BJ (cell line): ENCODE measurements at regions not wholly inside any gene's neighbourhood (a gene's known extent, or its start where the extent isn't known, plus 50 kb on each side); places are given as distances from the start of the nearest gene placed in this dataset.
A peak's percentile ranks its signal among the peaks of the same experiment; 100 is the strongest.

Experiments
- CTCF ChIA-PET: fragments of 350-600 bp; formaldehyde crosslinking; extraction: SDS; loops from one replicate; lab custom pipeline; 2021; ENCODE audit warnings: antibody characterized with exemption, inconsistent platforms; lab: Yijun Ruan, JAX
- POLR2A ChIA-PET: fragments of 300-600 bp; sonication (Branson Sonifier 250); formaldehyde crosslinking; extraction: SDS; loops from one replicate; lab custom pipeline; 2021; ENCODE audit warnings: antibody characterized with exemption; lab: Charles Lee
- DNase-seq: peaks from one replicate; pipeline ENCODE4 v3.0.0-alpha.2; 2011; ENCODE audit warnings: low read depth
- H3K27me3 ChIP-seq: 2 replicates; pipeline ENCODE4 v1.6.0; 2011; ENCODE audit warnings: low read length; ENCODE audit not compliant: control insufficient read depth, insufficient read depth
- H3K36me3 ChIP-seq: 2 replicates; pipeline ENCODE4 v1.5.1; 2011; ENCODE audit warnings: low read length; ENCODE audit not compliant: control insufficient read depth, insufficient read depth
- H3K4me3 ChIP-seq: 2 replicates; pipeline ENCODE4 v1.5.1; 2011; ENCODE audit warnings: low read depth, mild to moderate bottlenecking, control low read depth, low read length
- CTCF ChIP-seq: IDR thresholded peaks from 2 replicates; pipeline ENCODE4 v1.5.1; 2011; ENCODE audit warnings: low read depth, mild to moderate bottlenecking, control low read depth, inconsistent platforms, low read length, moderate library complexity; ENCODE audit not compliant: insufficient read depth

- DNase-seq: no peak
- ChIA-PET POLR2A (no interaction called here), CTCF (no interaction called here)
- H3K36me3 ChIP-seq: no peaks in the 10 kb centered on the region
- H3K4me3 ChIP-seq: no peak overlapping the region
- TF ChIP-seq CTCF: no peak
- H3K27me3 ChIP-seq: no peaks in the 10 kb centered on the region
Measured at GRCh38 chr18:44450226-44450625, 230.5 kb upstream of the SETBP1 start.

- ChIA-PET POLR2A (no interaction called here), CTCF (no interaction called here)
- no peaks in the 10 kb centered on the region for H3K36me3 ChIP-seq
- TF ChIP-seq CTCF: no peak
- H3K27me3 ChIP-seq: no peaks in the 10 kb centered on the region
- no peak overlapping the region for H3K4me3 ChIP-seq
- DNase-seq: no peak
Measured at GRCh38 chr18:44452346-44452745, 228.3 kb upstream of the SETBP1 start.

- CTCF ChIA-PET: no interaction called here
- TF ChIP-seq CTCF: no peak
- Histone ChIP-seq H3K36me3 (no peaks in the 10 kb centered on the region), H3K27me3 (no peaks in the 10 kb centered on the region), H3K4me3 (no peak overlapping the region)
- DNase-seq: peak; percentile 24
- POLR2A ChIA-PET: no interaction called here
Measured at GRCh38 chr18:44453505-44453904, 227.2 kb upstream of the SETBP1 start.

GRCh38 chr18:44458777-44459176 is 221.9 kb upstream of the SETBP1 start:
- peak; percentile 40 for TF ChIP-seq CTCF
- POLR2A ChIA-PET: no interaction called here
- CTCF ChIA-PET: interaction anchor here (0.6 to 1.4 kb wide), 4 partner anchors 13 to 252 kb away, joined by 3 to 4 read pairs (median 4); no protein-coding TSS in a partner anchor

DNA sequence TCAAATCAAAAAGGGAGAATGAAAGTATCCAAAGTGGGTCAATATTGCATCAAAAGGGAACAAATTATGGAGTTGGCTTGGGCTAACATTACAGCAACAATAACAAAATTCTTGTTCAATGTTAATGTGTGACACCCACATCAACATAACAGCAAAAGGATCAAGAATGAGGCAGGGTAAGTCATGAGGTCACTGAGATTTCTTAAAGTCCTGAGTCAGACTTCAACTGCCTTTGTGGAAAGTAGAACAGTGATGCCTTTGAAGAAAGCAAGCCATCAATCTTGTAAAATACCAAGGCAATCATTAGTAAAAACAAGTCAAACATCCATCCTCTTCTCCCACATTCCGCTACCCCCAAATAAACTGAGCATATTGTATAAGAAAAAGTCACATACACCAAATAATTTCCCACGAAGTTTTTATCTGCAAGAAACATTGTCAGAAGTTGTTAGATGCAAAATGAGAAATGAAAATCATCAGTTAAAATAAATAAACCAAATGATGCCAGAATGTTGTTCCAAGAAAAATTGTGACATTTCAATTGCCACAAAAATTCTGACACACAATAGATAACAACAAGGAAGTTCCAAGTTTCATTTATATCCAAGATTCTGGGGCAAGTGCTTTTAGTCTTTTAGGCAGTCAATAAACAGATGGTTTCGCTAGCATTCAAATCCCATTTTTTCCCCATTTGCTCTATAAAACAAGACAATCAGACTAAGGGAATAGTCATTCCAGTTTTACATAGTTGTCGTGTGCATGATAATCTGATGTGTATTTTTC is 216.1 kb upstream of the SETBP1 start:
- no peaks in the 10 kb centered on the region for H3K36me3 ChIP-seq
- CTCF ChIA-PET: interaction anchor here (1.3 kb wide), 1 partner anchor 8 kb away, joined by 4 read pairs; no protein-coding TSS in a partner anchor
- H3K4me3 ChIP-seq: no peak overlapping the region
- H3K27me3 ChIP-seq: no peaks in the 10 kb centered on the region
- DNase-seq: no peak
- POLR2A ChIA-PET: no interaction called here
- TF ChIP-seq CTCF: no peak

More at GRCh38 chr18:44458777-44459176, 221.9 kb upstream of the SETBP1 start:
- Histone ChIP-seq H3K36me3 (no peaks in the 10 kb centered on the region), H3K27me3 (no peaks in the 10 kb centered on the region), H3K4me3 (no peak overlapping the region)
- peak; percentile 49 for DNase-seq
